ENCODE measurements at regions not wholly inside any gene's neighbourhood (a gene's known extent, or its start where the extent isn't known, plus 50 kb on each side); places are given as distances from the start of the nearest gene placed in this dataset.

- TF ChIP-seq, protein P1, sequence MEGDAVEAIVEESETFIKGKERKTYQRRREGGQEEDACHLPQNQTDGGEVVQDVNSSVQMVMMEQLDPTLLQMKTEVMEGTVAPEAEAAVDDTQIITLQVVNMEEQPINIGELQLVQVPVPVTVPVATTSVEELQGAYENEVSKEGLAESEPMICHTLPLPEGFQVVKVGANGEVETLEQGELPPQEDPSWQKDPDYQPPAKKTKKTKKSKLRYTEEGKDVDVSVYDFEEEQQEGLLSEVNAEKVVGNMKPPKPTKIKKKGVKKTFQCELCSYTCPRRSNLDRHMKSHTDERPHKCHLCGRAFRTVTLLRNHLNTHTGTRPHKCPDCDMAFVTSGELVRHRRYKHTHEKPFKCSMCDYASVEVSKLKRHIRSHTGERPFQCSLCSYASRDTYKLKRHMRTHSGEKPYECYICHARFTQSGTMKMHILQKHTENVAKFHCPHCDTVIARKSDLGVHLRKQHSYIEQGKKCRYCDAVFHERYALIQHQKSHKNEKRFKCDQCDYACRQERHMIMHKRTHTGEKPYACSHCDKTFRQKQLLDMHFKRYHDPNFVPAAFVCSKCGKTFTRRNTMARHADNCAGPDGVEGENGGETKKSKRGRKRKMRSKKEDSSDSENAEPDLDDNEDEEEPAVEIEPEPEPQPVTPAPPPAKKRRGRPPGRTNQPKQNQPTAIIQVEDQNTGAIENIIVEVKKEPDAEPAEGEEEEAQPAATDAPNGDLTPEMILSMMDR (IDR thresholded peaks at IDR 0.05; ENCODE audit: control extremely low read depth in 1 of 3, insufficient read depth in 1 of 3, low read depth in 1 of 3, low read length in 3 of 3) = no peak
- no peak for TF ChIP-seq PHF8 (conservative IDR thresholded peaks at IDR 0.05; ENCODE audit: low read depth, low read length)
- TF ChIP-seq, protein P2, sequence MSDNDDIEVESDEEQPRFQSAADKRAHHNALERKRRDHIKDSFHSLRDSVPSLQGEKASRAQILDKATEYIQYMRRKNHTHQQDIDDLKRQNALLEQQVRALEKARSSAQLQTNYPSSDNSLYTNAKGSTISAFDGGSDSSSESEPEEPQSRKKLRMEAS (IDR thresholded peaks at IDR 0.05) = no peak
- no peak for TF ChIP-seq POLR2AphosphoS5 (IDR thresholded peaks at IDR 0.05; ENCODE audit: low read depth, low read length)
- no peak for TF ChIP-seq KDM1A (IDR thresholded peaks at IDR 0.05; ENCODE audit: borderline replicate concordance, low read length)
Measured at GRCh38 chr6:12223383-12223782, 66.8 kb upstream of the EDN1 start.
